Mucosa of gallbladder (tissue), 1 donor: ENCODE measurements at regions not wholly inside any gene's neighbourhood (a gene's known extent, or its start where the extent isn't known, plus 50 kb on each side); places are given as distances from the start of the nearest gene placed in this dataset.

ENCODE experiments used
- DNase-seq: peaks from one replicate; pipeline ENCODE4 v3.0.0-alpha.2; 2020; ENCODE audit warnings: low spot score
- donor health status: DM: no; HTN: no; CAD: no.

DNA sequence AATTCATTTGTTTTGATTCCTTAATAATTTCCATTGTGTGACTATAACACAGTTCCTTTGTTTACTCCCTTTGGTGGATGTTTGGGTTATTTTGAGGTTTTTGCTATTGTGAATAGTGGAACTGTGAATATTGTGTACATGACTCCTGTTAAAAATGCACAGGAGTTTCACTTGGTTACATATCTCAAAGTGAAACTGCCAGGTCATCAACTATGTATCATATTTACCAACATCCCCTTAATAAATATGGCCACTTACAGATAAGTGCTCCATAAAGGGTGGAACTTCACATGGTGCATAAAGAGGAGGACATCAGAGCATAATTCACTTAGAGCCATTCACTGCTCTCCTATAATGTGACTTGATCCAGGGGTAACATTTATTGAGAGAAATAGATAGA lies 328.9 kb downstream of the SEC23A start:
- DNase-seq = no peak

DNA sequence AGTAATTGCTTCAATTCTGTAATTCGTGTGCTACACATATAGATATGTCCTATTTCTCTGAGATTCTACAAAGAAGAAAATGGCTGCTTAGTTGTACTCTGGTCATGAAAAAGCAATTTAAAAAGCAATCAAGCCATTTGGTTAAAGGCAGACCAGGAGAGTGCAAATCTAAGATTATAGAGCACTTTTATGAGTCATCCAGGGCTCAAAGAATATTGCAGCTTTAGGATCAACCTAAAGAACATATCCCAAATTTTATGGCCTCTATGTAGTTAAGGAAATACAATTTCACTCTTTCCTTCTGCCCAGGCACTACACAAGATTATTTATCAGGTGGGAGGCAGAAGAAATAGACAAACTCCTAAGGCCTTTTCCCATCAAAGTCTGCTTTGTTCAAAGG lies 332.8 kb downstream of the SEC23A start:
- DNase-seq = no peak

DNA sequence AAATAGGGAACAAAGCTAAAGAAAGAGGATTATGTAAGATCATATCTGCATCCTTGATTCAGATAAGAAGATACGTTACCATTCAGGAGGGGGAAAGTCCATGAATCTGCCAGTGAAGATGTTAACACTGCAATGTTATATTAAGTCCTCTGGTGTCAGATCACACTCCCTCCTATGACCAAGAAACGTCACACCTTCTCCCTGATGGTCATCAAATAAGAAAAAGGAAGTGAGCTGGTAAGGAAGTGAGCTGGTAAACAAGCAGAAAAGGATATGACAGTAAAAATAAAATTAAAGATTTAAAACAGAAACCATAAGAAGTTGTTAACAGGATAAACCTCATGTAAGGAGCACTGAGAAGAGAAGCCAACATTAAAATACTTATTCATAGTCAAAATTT lies 340.2 kb downstream of the SEC23A start:
- DNase-seq = no peak

DNA sequence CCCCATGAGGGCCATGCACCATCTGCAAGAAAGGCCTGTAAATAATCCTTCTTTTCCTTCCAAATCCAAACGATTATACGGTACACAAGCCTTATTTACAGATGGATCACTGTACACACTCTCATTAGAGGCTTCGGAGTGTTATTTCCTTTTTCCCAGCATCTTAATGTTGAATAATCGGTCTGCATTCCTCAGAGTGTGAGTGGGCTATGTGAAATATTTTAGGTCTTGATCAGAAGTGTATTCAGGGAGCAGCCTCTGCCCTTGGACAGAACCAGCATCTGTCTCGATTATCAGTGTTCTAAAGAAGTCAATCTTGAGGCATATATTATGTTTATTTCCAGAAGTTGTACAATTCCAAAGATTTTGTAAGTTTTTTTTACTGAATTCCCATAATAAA lies 340.6 kb downstream of the SEC23A start:
- DNase-seq = no peak

DNA sequence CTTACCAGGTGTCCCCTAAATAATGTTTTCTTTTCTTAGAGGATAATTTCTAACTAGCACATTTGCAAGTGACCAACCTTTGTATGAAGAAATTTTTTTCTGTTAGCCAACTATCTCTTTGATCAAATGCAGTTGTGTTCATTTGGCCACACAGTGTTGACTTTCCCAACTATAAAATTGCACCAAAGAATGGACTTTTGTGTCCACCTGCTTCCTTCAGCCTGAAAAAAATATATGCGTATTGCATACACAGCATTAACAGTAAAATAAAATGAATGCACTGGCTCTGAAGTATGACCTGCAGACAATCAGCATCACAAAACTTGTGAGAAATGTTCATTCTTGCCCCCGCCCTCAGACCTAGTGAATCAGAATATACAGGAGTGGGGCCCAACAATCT lies 342.0 kb downstream of the SEC23A start:
- DNase-seq = no peak

DNA sequence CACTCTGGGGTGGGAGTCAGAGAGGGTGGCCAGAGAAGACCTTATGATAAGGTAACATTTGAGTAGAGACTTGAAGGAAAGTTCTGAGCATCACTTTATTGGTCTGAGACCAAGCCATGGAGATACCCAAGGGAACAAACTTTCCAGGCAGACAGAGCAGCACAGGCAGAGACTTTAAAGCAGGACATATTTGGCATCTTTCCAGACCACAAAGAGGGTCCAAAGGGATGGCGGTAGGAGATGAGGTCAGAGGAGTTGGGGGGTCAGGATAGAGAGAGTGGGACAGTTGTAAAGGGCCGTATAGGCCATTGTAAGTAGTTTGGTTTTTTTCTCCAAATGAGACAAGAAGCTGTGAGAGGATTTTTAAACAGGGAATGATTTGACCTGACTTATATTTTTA lies 344.4 kb downstream of the SEC23A start:
- no peak for DNase-seq

DNA sequence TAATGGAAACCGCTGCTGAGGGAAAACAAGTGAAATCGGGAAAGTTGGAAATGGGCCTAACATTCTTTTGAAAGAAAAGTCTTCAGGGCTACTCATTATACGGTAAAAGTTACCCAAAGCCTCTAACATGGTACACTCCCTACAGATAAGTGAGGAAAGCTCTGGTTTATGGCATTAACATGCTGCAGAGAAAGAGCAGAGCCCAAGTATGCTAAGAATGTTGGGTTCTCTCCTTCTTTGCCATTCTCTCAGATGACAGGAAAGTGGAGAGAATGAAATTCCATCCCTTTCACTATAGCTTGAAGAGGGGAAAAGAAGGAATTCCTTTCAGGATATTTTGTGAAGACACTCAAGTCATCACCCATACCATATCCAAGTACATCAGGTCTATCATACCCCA lies 348.0 kb downstream of the SEC23A start:
- no peak for DNase-seq

DNA sequence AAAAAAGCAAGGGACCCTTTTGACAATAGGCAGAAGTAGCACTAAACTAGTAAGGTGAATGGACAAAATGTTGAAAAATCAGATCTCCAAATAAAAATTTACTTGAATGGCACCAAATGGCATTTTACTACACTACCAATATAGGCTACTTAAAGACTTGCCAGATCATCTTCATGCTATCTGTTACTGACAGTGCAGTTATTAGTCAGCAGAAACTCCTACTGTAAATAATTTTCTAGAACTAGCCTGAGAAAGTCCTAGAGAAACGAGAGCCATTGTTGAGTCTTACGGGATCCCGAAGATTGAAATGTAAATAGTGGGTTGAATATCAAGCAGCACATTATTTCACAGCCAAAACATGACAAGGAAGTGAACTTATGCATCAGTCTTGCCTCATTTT lies 350.3 kb downstream of the SEC23A start:
- DNase-seq = no peak

DNA sequence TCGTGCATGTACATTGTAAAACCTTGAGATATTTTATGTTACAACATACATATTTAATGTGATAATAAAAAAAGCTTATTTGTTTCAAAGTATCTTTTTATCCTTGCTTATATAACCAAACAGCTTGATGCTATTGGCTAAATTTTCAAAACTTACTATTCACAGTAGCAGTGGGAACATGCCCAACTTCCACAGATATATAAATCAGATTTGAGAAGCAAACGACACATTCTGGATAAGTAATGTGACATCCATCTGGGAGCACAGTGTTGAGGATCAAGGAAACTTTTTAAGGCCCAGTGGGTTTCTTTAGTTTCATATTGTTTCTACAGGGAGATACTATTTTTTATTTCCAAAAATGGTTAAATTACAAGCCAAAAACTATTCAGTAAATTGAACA lies 350.7 kb downstream of the SEC23A start:
- no peak for DNase-seq

DNA sequence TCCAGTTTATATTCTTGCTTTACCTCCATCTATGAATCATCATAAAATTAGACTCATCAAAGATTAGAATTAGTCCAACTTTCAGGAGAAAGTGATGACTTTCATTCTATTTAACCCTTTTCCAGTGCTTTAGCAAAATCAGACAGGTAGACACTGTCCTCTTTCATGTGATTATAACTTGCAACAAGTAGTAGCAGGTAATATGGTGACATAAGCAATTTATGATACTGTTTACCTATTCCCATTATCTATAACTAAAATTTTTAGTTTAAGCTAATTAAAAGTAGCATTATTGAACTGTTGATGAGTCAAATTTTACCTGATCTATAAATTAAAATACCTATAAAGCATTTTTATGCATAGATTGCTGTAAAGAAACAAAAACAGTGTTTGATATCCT lies 351.6 kb downstream of the SEC23A start:
- no peak for DNase-seq

DNA sequence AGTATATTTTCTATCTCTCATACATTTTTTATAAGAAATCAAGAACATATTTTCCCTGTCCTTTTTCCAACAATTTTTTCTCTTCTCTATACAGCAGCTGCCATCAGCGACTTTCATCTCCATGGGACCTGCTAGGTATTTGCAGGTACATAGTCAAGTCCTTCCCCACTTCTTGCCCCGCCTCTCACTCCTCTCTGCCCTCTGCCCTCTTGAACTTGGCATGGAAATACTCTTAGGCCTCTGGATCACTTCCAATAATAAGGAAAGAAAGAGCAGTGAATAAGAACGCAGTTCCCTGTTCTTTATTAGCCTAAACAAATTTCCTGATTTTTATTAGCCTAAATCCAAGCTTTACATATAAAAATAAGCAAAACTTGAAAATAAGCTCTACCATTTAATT lies 353.1 kb downstream of the SEC23A start:
- DNase-seq = no peak

DNA sequence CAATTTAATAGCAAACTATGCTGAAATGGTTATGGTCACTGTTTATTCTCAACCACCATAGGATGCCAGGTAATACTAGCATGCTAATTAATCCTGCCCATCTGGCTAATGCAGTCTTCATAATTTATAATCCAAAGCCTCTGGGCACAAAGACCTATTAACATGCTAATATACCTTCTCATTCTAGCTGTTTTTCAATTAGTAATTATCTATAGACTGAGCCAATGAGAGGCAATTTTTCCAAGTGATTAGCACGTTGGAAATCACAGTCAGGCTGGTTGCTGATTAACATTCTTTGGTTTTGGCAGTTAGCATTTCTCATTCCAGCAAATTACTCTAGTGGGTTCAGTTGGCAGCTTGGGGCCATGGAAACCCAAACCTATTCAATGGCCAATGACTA lies 357.2 kb downstream of the SEC23A start:
- DNase-seq = no peak

DNA sequence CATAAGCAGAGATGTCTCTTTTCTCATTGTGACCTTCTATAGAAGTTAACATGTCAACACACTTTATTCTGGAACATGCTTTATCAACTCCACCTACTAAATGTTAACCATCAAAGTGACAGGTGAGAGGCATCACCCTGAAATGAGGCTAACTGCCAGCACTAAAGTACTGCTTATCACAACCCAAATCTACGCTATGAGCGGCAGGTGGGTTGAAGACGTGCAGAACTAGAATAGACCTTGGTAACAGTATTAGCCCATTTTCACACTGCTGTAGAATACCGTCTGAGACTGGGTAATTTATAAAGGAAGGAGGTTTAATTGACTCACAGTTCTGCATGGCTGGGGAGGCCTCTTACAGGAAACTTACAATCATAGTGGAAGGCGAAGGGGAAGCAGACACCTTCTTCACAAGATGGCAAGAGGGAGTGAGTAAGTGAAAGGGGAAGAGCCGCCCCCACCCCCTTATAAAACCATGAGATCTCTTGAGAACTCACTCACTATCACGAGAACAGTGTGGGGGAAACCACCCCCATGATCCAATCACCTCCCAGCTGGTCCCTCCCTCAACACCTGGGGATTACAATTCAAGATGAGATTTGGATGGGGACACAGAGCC lies 359.0 kb downstream of the SEC23A start:
- DNase-seq = no peak

DNA sequence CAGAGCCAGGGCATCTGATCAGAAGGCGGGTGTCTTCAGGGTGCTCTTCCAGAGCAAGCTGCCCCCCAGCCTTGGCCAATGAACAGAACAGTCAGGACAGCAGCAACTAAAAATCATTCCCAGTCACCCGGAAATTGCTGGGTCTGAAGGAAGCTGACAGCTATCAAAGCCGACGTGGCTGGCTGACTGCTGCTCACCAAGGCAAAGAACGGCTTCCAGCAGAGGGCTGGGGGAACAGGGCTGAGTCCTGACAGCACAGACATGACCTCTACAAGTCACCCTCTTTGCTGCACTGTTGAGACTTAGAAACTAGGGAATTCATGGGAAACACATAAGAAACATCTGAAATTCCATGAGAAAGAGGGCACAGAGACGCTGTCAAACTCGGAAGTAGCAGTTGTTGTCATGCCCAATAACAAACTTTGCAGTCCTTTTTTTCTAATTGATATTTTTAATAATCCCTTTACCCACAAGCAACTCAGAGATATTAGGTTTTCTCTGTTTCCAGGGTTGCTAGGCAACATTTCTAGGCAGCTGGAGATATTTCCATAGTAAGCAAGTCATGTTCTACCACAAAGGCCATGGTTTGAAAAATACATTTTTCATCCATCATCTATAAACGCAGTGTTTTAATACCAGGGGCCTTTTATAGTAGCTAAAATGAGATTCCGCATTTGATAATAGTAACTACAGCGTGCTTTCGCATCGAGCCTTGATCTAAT lies 365.2 kb downstream of the SEC23A start:
- DNase-seq = no peak

DNA sequence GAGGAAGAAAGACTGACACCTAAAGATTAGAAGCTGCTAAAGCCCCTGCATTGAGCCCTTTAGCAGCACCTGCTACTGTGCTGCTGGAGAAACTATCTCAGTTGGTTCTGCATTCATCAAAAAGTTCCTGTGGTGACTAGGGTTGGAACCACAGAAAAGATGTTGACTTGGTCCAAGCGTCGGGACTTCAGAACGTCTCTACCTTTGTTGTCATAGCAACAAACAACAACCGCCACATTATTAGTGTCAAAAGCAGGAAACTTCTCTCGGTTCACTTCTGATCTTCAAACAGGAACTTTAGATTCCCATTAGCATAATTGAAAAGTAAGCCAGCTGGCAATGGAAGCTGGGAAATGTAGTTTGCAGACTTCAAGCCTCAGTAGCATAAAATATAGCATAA lies 368.0 kb downstream of the SEC23A start:
- DNase-seq = no peak

DNA sequence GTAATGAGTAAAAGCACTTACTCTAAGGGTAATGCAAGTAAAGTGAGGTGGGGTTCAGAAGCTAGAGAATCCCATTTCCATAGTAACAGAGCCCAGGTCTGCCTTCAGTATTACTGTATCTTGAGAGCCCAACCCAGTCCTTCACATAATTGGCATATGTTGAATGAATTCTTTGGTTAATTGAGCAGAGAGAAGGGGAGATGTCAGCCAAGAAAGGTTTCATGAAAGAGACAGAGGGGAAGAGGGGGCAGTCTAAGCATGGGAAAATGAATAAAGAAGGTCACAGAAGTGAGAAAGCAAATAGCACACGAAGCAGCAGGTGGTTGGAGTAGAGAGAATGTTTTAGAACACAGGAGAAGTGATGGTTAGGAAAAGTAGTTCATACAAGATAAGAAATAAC lies 371.1 kb downstream of the SEC23A start:
- no peak for DNase-seq

DNA sequence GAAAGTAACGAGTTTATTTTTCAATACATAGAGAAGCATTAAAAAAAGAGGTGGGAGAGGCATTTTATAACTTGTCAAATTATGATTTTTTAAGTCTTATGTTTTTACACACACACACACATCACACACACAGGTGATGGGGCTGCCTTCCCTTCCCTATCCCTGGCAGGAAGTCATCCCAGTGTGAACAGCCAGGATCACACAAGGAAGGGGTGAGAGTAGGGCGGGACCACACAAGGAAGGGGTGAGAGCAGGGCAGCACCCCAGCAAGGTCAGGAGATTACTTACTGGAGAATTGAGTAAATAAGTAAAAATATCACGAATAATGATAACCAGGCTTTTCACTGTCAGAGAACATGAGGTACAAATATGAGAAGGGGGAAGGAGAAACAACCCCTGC lies 372.6 kb downstream of the SEC23A start:
- DNase-seq = no peak

DNA sequence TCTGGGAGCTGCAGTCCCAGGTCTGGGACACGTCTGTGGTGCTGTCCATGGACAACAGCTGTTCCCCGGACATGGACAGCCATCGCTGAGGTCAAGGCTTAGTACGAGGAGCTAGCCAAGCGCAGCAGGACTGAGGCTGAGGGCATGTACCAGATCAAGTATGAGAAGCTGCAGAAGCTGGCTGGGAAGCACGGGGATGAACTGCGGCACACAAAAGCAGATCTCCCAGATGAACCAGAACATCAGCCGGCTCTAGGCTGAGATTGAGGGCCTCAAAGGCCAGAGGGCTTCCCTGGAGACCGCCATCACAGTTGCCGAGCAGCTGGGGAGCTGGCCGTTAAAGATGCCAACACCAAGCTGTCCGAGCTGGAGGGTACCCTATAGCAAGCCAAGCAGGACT lies 375.3 kb downstream of the SEC23A start:
- DNase-seq = no peak

DNA sequence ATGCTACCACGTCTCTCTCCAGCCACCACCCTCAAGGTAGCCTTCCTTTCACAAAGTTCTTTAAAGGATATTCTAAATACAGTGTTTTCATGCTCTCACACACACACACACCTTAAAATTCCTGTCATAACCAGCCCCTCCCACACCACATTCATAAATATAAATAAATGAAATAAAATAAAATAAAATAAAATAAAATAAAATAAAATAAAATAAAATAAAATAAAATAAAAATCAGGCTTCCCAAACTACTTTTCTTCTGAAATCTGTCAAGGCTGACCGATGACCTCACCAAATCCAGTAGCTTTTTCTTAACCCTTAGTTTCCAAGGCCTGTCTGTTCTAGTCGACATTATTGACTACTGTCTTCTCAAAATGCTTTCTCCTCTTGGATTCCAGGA lies 378.4 kb downstream of the SEC23A start:
- DNase-seq = no peak

DNA sequence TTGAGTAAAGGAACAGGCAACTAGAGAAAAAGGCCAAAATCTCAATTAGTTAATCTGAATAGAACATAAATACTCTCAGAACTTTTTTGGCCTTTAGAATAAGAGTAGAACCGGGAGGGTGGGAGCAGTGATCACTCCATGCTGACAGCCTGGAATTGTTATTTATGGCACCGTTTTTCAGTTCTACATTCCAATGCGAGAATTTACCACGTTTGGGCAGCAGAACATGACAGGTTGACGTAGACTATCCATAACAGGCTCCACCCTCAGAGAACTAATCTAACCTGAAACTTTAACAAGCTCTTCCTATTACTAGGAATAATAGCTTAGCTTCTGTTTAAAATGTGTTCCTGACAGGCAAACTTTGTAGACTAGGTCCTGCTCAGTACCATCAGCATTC lies 379.1 kb downstream of the SEC23A start:
- DNase-seq = no peak

DNA sequence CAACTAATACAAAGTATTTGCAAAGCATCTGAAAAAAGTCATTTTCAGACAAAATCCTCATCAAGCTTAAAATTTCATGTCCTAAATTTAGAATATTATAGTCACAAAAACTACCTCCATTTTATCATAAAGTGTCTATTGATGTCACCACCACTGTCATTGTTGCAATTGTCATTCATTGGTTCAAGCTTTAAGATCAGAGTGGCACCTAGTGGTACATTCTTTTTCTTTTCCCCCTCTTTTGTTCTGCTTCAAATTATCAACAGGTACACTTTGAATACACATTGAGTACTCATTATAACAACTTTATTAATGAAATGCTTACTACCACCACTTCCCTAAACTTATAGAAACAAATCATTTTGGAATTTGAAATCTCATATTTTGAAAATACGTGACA lies 379.8 kb downstream of the SEC23A start:
- no peak for DNase-seq

DNA sequence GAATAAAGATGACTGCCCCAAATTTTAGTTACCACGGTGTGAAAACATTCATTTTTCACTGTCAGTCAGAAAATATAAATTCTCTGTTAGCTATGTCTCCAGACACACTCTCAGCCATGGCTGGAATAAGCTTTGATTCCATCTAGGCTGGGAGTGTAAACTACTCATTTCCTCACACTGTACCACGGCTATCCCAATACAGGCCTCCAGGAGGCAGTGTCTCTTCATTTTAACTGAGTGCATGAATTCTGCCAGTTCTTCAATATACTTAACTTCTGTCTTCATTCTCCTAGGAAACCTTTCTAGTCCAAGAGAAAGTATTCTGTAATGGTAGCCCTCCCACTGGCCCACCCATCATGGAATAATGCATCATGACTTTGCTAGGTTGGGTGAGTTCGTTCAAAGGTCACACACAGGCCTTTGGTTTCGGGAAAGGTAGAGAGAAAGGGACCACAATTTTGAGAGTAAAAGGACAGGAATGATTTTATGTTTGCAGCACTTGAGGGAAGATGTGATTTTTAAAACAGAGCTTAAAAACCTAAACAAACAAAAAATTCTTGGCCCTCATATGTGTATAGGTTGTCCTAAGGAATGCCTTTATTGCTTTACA lies 381.1 kb downstream of the SEC23A start:
- DNase-seq = peak; percentile 75

DNA sequence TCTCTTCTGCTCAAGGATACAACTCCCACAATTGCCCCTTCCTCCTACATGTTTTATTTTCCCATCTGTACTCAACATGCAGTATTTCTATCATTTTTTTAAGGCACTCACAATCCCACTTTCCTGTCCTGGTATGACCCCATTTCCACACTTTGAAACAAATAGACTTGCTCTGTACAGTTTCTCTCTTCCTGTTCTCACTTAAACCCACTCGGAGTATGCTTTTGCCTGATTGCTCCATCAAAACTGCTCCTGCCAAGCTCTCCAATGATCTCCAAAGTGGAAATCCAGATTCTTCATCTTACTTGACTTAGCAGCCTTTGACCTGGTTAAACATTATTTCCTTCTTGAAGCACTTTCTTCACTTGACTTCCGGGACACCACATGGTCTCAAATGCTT lies 384.5 kb downstream of the SEC23A start:
- DNase-seq = no peak

DNA sequence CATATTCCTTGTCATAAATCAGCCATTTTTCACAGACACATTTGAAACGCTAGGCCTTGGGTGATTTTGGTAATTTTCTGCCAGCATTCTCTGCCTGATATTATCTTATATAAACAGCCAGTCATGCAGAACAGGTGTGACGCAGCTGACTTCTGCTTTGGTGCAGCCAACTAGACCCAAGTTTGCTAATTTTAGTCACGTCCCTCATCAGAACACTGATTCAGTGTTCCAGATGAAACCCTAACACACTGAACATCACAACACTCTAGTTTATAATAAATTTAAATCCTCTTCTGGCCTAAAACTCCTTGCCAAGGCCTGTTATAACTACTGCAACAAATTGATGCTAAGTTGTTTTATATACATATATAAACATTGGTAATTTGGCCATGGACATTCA lies 386.1 kb downstream of the SEC23A start:
- DNase-seq = no peak
